Mesenchymal stem cell (in vitro differentiated cells and primary cell): ENCODE measurements at regions not wholly inside any gene's neighbourhood (a gene's known extent, or its start where the extent isn't known, plus 50 kb on each side); places are given as distances from the start of the nearest gene placed in this dataset.

Experiments
- DNase-seq: peaks from one replicate; pipeline ENCODE4 v3.0.0-alpha.2; 2013
- H2AFZ ChIP-seq: one replicate; pipeline ENCODE4 v1.6.1; 2013; ENCODE audit warnings: low read depth, mild to moderate bottlenecking, control low read depth, inconsistent platforms, low read length, moderate library complexity
- H2AK5ac ChIP-seq: 2 replicates; pipeline ENCODE4 v1.6.1; 2013; ENCODE audit warnings: low read length, moderate library complexity, mild to moderate bottlenecking, inconsistent platforms; ENCODE audit not compliant: severe bottlenecking
- H2BK120ac ChIP-seq: one replicate; pipeline ENCODE4 v1.6.1; 2013; ENCODE audit warnings: low read depth, mild to moderate bottlenecking, inconsistent platforms, low read length, moderate library complexity
- H2BK12ac ChIP-seq, 2 experiments: one replicate each; pipeline ENCODE4 v1.6.1; 2013; ENCODE audit warnings: inconsistent platforms in 2 of 2, low read length in 2 of 2, mild to moderate bottlenecking in 2 of 2, moderate library complexity in 2 of 2, control low read depth in 1 of 2
- H2BK15ac ChIP-seq: one replicate; pipeline ENCODE4 v1.6.1; 2013; ENCODE audit warnings: mild to moderate bottlenecking, low read depth, inconsistent platforms; ENCODE audit not compliant: poor library complexity, severe bottlenecking
- H2BK5ac ChIP-seq: 2 replicates; pipeline ENCODE4 v1.6.1; 2013; ENCODE audit warnings: low read depth, mild to moderate bottlenecking, low read length, control low read depth, inconsistent platforms; ENCODE audit not compliant: poor library complexity, severe bottlenecking
- H3K14ac ChIP-seq, 2 experiments: one replicate each; pipeline ENCODE4 v1.6.1; 2013; ENCODE audit warnings: inconsistent platforms in 2 of 2, low read length in 2 of 2, control low read depth in 1 of 2, mild to moderate bottlenecking in 1 of 2, moderate library complexity in 1 of 2
- H3K18ac ChIP-seq, 2 experiments: one replicate each; pipeline ENCODE4 v1.6.1; 2013; ENCODE audit warnings: inconsistent platforms in 2 of 2, low read length in 2 of 2, control low read depth in 1 of 2, low read depth in 1 of 2, mild to moderate bottlenecking in 1 of 2
- H3K23ac ChIP-seq, 2 experiments: one replicate each; pipeline ENCODE4 v1.6.1; 2013; ENCODE audit warnings: inconsistent platforms in 2 of 2, low read length in 2 of 2, mild to moderate bottlenecking in 2 of 2, moderate library complexity in 2 of 2, control low read depth in 1 of 2
- H3K27ac ChIP-seq: 2 replicates; pipeline ENCODE4 v1.5.1; 2013; ENCODE audit warnings: mild to moderate bottlenecking, moderate library complexity, low read length, control low read depth, inconsistent platforms; ENCODE audit not compliant: poor library complexity, severe bottlenecking
- H3K27me3 ChIP-seq, 2 experiments: 2 replicates each; pipeline versions ENCODE4 v1.6.1 to v1.7.0; 2013; ENCODE audit warnings: low read length in 2 of 2, mild to moderate bottlenecking in 2 of 2, moderate library complexity in 2 of 2, control low read depth in 1 of 2, inconsistent platforms in 1 of 2; ENCODE audit not compliant: control insufficient read depth in 1 of 2, insufficient read depth in 1 of 2
- H3K36me3 ChIP-seq, 2 experiments: 2 replicates each; pipeline versions ENCODE4 v1.6.1 to v1.7.0; 2013; ENCODE audit warnings: low read length in 2 of 2, control low read depth in 1 of 2, inconsistent platforms in 1 of 2, low read depth in 1 of 2, mild to moderate bottlenecking in 1 of 2; ENCODE audit not compliant: insufficient read depth in 2 of 2, control insufficient read depth in 1 of 2
- H3K4ac ChIP-seq, 2 experiments: one replicate each; pipeline ENCODE4 v1.6.1; 2013; ENCODE audit warnings: inconsistent platforms in 2 of 2, low read length in 2 of 2, mild to moderate bottlenecking in 2 of 2, moderate library complexity in 2 of 2, control low read depth in 1 of 2, low read depth in 1 of 2
- H3K4me1 ChIP-seq: 2 replicates; pipeline ENCODE4 v1.6.1; 2013; ENCODE audit warnings: low read depth, low read length, control low read depth; ENCODE audit not compliant: control insufficient read depth, insufficient read depth
- H3K4me2 ChIP-seq: 2 replicates; pipeline ENCODE4 v1.6.1; 2013; ENCODE audit warnings: low read length, mild to moderate bottlenecking, inconsistent platforms; ENCODE audit not compliant: poor library complexity, severe bottlenecking
- H3K4me3 ChIP-seq, 2 experiments: 2 replicates each; pipeline versions ENCODE4 v1.5.1 to v1.7.0; 2013; ENCODE audit warnings: low read length in 2 of 2, mild to moderate bottlenecking in 2 of 2, control low read depth in 1 of 2, low read depth in 1 of 2; ENCODE audit not compliant: insufficient read depth in 1 of 2
- H3K79me1 ChIP-seq: replicated peaks from 2 replicates; pipeline ENCODE4 v1.6.1; 2013; ENCODE audit warnings: mild to moderate bottlenecking, control low read depth, low read length, inconsistent platforms; ENCODE audit not compliant: poor library complexity, severe bottlenecking
- H3K9ac ChIP-seq: 2 replicates; pipeline ENCODE4 v1.7.0; 2013; ENCODE audit warnings: mild to moderate bottlenecking, low read length, moderate library complexity
- H3K9me3 ChIP-seq: 2 replicates; pipeline ENCODE4 v1.7.0; 2013; ENCODE audit warnings: mild to moderate bottlenecking, low read length; ENCODE audit not compliant: control insufficient read depth
- H4K8ac ChIP-seq: one replicate; pipeline ENCODE4 v1.6.1; 2013; ENCODE audit warnings: inconsistent platforms, mild to moderate bottlenecking, low read length, moderate library complexity
- H4K91ac ChIP-seq: one replicate; pipeline ENCODE4 v1.6.1; 2013; ENCODE audit warnings: mild to moderate bottlenecking, low read length, inconsistent platforms
- WGBS: methylation state at CpG from one replicate; pipeline ENCODE4 v1.1.7; 2013; ENCODE audit warnings: mixed read lengths; 5-methylcytosine and 5-hydroxymethylcytosine counted together

DNA sequence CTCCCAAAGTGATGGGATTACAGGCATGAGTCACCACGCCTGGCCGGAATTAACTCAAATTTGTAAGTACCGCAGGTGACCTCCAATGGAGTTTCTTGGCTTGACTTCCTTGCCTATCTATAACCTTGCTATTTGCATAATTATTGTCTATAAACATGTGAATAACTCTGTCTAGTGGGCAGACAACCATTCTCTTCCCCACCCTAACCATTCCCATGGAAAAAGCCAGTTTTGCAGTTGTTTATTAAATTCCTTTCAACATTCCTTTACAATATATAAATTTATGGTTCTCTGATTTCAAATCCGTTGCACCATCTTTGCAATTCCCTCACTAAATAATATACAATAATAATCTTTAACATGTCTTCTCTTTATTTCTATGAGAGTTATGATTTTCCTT is 61.0 kb upstream of the ZDHHC17 start:
- Histone ChIP-seq H3K18ac (no peak overlapping the region), H2BK15ac (no peak overlapping the region)

GRCh38 chr12:76704693-76705092 is 59.2 kb upstream of the ZDHHC17 start:
- no peak overlapping the region for H2BK12ac ChIP-seq
- no peak overlapping the region for H3K4me2 ChIP-seq
- no peak overlapping the region for H2BK5ac ChIP-seq
- no peak overlapping the region for H3K27ac ChIP-seq
- H2AK5ac ChIP-seq, result no peak overlapping the region
- no peak overlapping the region for H3K4ac ChIP-seq
- no peak overlapping the region for H4K8ac ChIP-seq
- H2BK15ac ChIP-seq, result no peak overlapping the region
- H3K27me3 ChIP-seq, result no peaks in the 10 kb centered on the region
- no peak overlapping the region for H2BK120ac ChIP-seq
- DNase-seq, result no peak
- H3K14ac ChIP-seq, result no peak overlapping the region
- H3K4me1 ChIP-seq, result no peaks in the 10 kb centered on the region
- no peaks in the 10 kb centered on the region for H3K79me1 ChIP-seq
- no peak overlapping the region for H3K18ac ChIP-seq
- WGBS, result 99% methylated on average over 2 of the region's 2 CpGs
- no peak overlapping the region for H3K23ac ChIP-seq
- H3K36me3 ChIP-seq, result no peaks in the 10 kb centered on the region
- no peak overlapping the region for H3K4me3 ChIP-seq
- H2AFZ ChIP-seq, result no peak overlapping the region
- no peak overlapping the region for H4K91ac ChIP-seq
- no peaks in the 10 kb centered on the region for H3K9me3 ChIP-seq
- H3K9ac ChIP-seq, result no peak overlapping the region

More for the DNA sequence above, 61.0 kb upstream of the ZDHHC17 start:
- peaks cover 4% of the 10 kb centered on the region for H3K4me1 ChIP-seq
- H3K4ac ChIP-seq, result no peak overlapping the region
- H3K9ac ChIP-seq, result no peak overlapping the region
- WGBS, result 100% methylated on average over 1 of the region's 4 CpGs
- H3K4me3 ChIP-seq, result no peak overlapping the region
- H4K8ac ChIP-seq, result no peak overlapping the region
- H3K36me3 ChIP-seq, result no peaks in the 10 kb centered on the region
- no peak for DNase-seq
- no peak overlapping the region for H2AFZ ChIP-seq
- H2AK5ac ChIP-seq, result no peak overlapping the region
- no peak overlapping the region for H3K14ac ChIP-seq
- no peak overlapping the region for H3K27ac ChIP-seq
- no peak overlapping the region for H3K23ac ChIP-seq
- no peak overlapping the region for H2BK5ac ChIP-seq
- no peaks in the 10 kb centered on the region for H3K79me1 ChIP-seq
- no peaks in the 10 kb centered on the region for H3K9me3 ChIP-seq
- no peak overlapping the region for H2BK120ac ChIP-seq
- H3K4me2 ChIP-seq, result no peak overlapping the region
- H4K91ac ChIP-seq, result no peak overlapping the region
- H2BK12ac ChIP-seq, result no peak overlapping the region
- no peaks in the 10 kb centered on the region for H3K27me3 ChIP-seq

DNA sequence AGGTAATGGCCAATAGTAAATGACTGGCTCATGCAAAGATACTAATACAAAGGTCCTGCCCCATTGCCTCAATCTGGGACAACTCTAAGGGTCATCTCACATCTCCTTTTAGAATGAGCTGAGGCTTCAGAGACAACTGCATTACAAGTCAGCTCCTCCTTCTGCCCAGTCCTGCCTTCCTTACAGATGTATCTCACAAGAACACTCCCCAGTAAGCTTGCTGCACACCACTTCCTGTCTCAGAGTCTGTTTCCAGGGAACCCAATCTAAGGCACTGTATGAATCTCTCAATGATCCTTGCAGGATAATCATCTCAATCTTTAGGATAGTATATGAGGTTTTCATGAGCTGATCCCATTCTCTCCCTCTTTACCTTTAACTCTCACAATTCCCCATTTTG is 57.8 kb upstream of the ZDHHC17 start:
- H3K4me3 ChIP-seq, result no peak overlapping the region
- no peak overlapping the region for H2BK5ac ChIP-seq
- H2AK5ac ChIP-seq, result no peak overlapping the region

DNA sequence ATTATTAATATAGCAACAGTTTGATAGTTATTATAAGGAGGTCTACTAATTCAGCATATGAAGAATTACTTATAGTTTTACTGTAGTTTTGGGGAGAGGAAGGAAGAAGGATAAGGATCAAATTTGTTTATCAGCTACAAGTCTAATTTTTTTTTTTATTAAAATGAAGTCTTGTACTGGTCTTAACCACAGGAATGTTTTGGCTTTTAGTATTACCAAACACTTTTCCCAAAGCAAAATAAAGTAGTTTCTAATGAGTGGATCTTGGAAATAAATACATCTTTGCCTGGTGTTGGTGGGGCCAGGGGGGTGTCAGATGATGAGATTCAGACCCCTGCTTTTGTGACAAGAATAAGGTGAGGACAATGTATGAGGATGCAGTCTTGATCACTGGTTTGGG is 57.2 kb upstream of the ZDHHC17 start:
- Histone ChIP-seq H2BK5ac (no peak overlapping the region), H2BK15ac (no peak overlapping the region), H3K79me1 (no peaks in the 10 kb centered on the region), H3K27me3 (no peaks in the 10 kb centered on the region), H3K4me1 (no peaks in the 10 kb centered on the region), H3K36me3 (no peaks in the 10 kb centered on the region), H3K27ac (no peak overlapping the region), H3K4ac (no peak overlapping the region), H2AK5ac (no peak overlapping the region), H3K4me2 (no peak overlapping the region), H4K8ac (no peak overlapping the region), H3K9ac (no peak overlapping the region), H3K14ac (no peak overlapping the region), H2BK120ac (no peak overlapping the region), H3K23ac (no peak overlapping the region), H3K4me3 (no peak overlapping the region), H3K18ac (no peak overlapping the region), H2AFZ (no peak overlapping the region), H3K9me3 (no peaks in the 10 kb centered on the region), H2BK12ac (no peak overlapping the region), H4K91ac (no peak overlapping the region)
- peak; percentile 38 for DNase-seq

More for the DNA sequence above, 57.8 kb upstream of the ZDHHC17 start:
- no peak overlapping the region for H2AFZ ChIP-seq
- no peaks in the 10 kb centered on the region for H3K9me3 ChIP-seq
- H3K4me2 ChIP-seq, result no peak overlapping the region
- no peak overlapping the region for H3K9ac ChIP-seq
- H3K27me3 ChIP-seq, result no peaks in the 10 kb centered on the region
- H2BK120ac ChIP-seq, result no peak overlapping the region
- peak overlapping the region in 1 of 2 experiments; percentile 87 for H2BK12ac ChIP-seq
- no peak overlapping the region for H2BK15ac ChIP-seq
- no peaks in the 10 kb centered on the region for H3K4me1 ChIP-seq
- no peak overlapping the region for H3K14ac ChIP-seq
- H3K23ac ChIP-seq, result no peak overlapping the region
- no peak overlapping the region for H3K4ac ChIP-seq
- peak overlapping the region; percentile 61 for H4K8ac ChIP-seq
- H3K36me3 ChIP-seq, result no peaks in the 10 kb centered on the region
- H4K91ac ChIP-seq, result peak overlapping the region; percentile 58
- peak overlapping the region; percentile 24 to 25 for H3K18ac ChIP-seq
- H3K79me1 ChIP-seq, result no peaks in the 10 kb centered on the region
- peak; percentile 57 for DNase-seq
- no peak overlapping the region for H3K27ac ChIP-seq
